Keratinocyte (primary cell): ENCODE measurements at regions not wholly inside any gene's neighbourhood (a gene's known extent, or its start where the extent isn't known, plus 50 kb on each side); places are given as distances from the start of the nearest gene placed in this dataset.

Source experiments
- DNase-seq: peaks from one replicate; pipeline ENCODE4 v3.0.0-alpha.2; 2011; ENCODE audit warnings: low read depth, missing footprints, low spot score
- FAIRE-seq: peaks from 2 replicates; lab custom pipeline; 2011; peaks lifted over from hg19 to GRCh38; lab: Jason Lieb, UNC
- H2AFZ ChIP-seq: 2 replicates; pipeline ENCODE4 v1.6.0; 2012; ENCODE audit warnings: low read length, control low read depth, inconsistent platforms; ENCODE audit not compliant: control insufficient read depth
- H3K27ac ChIP-seq: 2 replicates; pipeline ENCODE4 v1.5.1; 2011; ENCODE audit warnings: low read length; ENCODE audit not compliant: control insufficient read depth, insufficient read depth
- H3K27me3 ChIP-seq: 3 replicates; pipeline ENCODE4 v1.6.0; 2011; ENCODE audit warnings: low read length; ENCODE audit not compliant: control insufficient read depth, insufficient read depth; ENCODE audit errors: extremely low read depth
- H3K36me3 ChIP-seq, 2 experiments: 2 replicates in 1 of 2; 3 replicates in 1 of 2; pipeline ENCODE4 v1.5.1; 2011; ENCODE audit warnings: low read length in 2 of 2, mild to moderate bottlenecking in 1 of 2; ENCODE audit not compliant: control insufficient read depth in 2 of 2, insufficient read depth in 2 of 2; ENCODE audit errors: extremely low read depth in 1 of 2
- H3K4me1 ChIP-seq: 3 replicates; pipeline ENCODE4 v1.5.1; 2011; ENCODE audit warnings: low read length; ENCODE audit not compliant: control insufficient read depth, insufficient read depth; ENCODE audit errors: extremely low read depth
- H3K4me2 ChIP-seq: 3 replicates; pipeline ENCODE4 v1.6.0; 2011; ENCODE audit warnings: low read depth, low read length; ENCODE audit not compliant: control insufficient read depth, insufficient read depth; ENCODE audit errors: extremely low read depth
- H3K4me3 ChIP-seq, 3 experiments: fragments of 200-600 bp in 1 of 3; sonication (generic) in 1 of 3; 2 replicates in 2 of 3; 3 replicates in 1 of 3; pipeline ENCODE4 v1.5.1; 2011 to 2016; ENCODE audit warnings: low read length in 3 of 3, mild to moderate bottlenecking in 3 of 3, control low read depth in 2 of 3, inconsistent platforms in 1 of 3, low read depth in 1 of 3, mixed read lengths in 1 of 3, mixed run types in 1 of 3, moderate library complexity in 1 of 3; ENCODE audit not compliant: control insufficient read depth in 2 of 3, insufficient read depth in 2 of 3; ENCODE audit errors: extremely low read depth in 1 of 3
- H3K79me2 ChIP-seq: 2 replicates; pipeline ENCODE4 v1.6.0; 2012; ENCODE audit warnings: low read length; ENCODE audit not compliant: control insufficient read depth, insufficient read depth
- H3K9ac ChIP-seq: 3 replicates; pipeline ENCODE4 v1.6.0; 2011; ENCODE audit warnings: low read length; ENCODE audit not compliant: control insufficient read depth, insufficient read depth; ENCODE audit errors: extremely low read depth
- H3K9me1 ChIP-seq: 3 replicates; pipeline ENCODE4 v1.6.0; 2011; ENCODE audit warnings: low read length; ENCODE audit not compliant: control insufficient read depth, insufficient read depth; ENCODE audit errors: extremely low read depth
- H3K9me3 ChIP-seq: 2 replicates; pipeline ENCODE4 v1.5.1; 2012; ENCODE audit warnings: low read depth, low read length; ENCODE audit not compliant: control insufficient read depth
- H4K20me1 ChIP-seq: 3 replicates; pipeline ENCODE4 v1.6.0; 2011; ENCODE audit warnings: low read length; ENCODE audit not compliant: control insufficient read depth, insufficient read depth; ENCODE audit errors: extremely low read depth
- CTCF ChIP-seq, 3 experiments: IDR thresholded peaks in 1 of 3; conservative IDR thresholded peaks in 1 of 3; optimal IDR thresholded peaks in 1 of 3; 2 replicates in 2 of 3; 3 replicates in 1 of 3; pipeline versions ENCODE3 to v1.5.1; 2011; ENCODE audit warnings: low read length in 3 of 3, mild to moderate bottlenecking in 3 of 3, moderate library complexity in 2 of 3, control low read depth in 1 of 3, inconsistent platforms in 1 of 3; ENCODE audit not compliant: insufficient read depth in 2 of 3; ENCODE audit errors: extremely low read depth in 1 of 3
- EZH2 ChIP-seq: IDR thresholded peaks from one replicate; pipeline ENCODE4 v1.6.1; 2012; ENCODE audit warnings: inconsistent platforms, mild to moderate bottlenecking, low read length, moderate library complexity
- dilution Hi-C: fragments of 300-500 bp; cut with MboI; formaldehyde crosslinking; loops from one replicate; pipeline ENCODE4 v1.7.0; 2020; ENCODE audit warnings: low sequenced_read_pairs; ENCODE audit not compliant: extremely low pct_ligation_motif_present

GRCh38 chr11:28606930-28607329 lies 498.7 kb downstream of the METTL15 start:
- DNase-seq = no peak
- H3K27ac ChIP-seq = no peak overlapping the region
- H3K36me3 ChIP-seq = no peaks in the 10 kb centered on the region
- H2AFZ ChIP-seq = peak overlapping the region; percentile 62
- H3K79me2 ChIP-seq = no peaks in the 10 kb centered on the region
- no peaks in the 10 kb centered on the region for H3K27me3 ChIP-seq
- H3K9me1 ChIP-seq = no peaks in the 10 kb centered on the region
- no peak overlapping the region for H3K4me3 ChIP-seq
- no peak overlapping the region for H3K9ac ChIP-seq
- H3K4me2 ChIP-seq = no peak overlapping the region
- H3K4me1 ChIP-seq = no peaks in the 10 kb centered on the region
- FAIRE-seq = no peak
- no peaks in the 10 kb centered on the region for H4K20me1 ChIP-seq
- TF ChIP-seq EZH2 (no peak), CTCF (optimal IDR thresholded peaks at IDR 0.05 in 1 of 3, IDR thresholded peaks at IDR 0.05 in 1 of 3, conservative IDR thresholded peaks at IDR 0.05 in 1 of 3; ENCODE audit: extremely low read depth in 1 of 3, insufficient read depth in 2 of 3, low read length in 3 of 3) (no peak)
- dilution Hi-C loops = no loop called here
- H3K9me3 ChIP-seq = no peaks in the 10 kb centered on the region

GRCh38 chr11:28599656-28600055 lies 491.5 kb downstream of the METTL15 start:
- Histone ChIP-seq H4K20me1 (no peaks in the 10 kb centered on the region), H2AFZ (no peak overlapping the region), H3K79me2 (no peaks in the 10 kb centered on the region), H3K4me3 (no peak overlapping the region), H3K4me2 (no peak overlapping the region), H3K36me3 (no peaks in the 10 kb centered on the region), H3K27me3 (no peaks in the 10 kb centered on the region), H3K4me1 (no peaks in the 10 kb centered on the region), H3K9me3 (no peaks in the 10 kb centered on the region), H3K9ac (no peak overlapping the region), H3K27ac (no peak overlapping the region), H3K9me1 (no peaks in the 10 kb centered on the region)
- TF ChIP-seq CTCF (optimal IDR thresholded peaks at IDR 0.05 in 1 of 3, IDR thresholded peaks at IDR 0.05 in 1 of 3, conservative IDR thresholded peaks at IDR 0.05 in 1 of 3; ENCODE audit: extremely low read depth in 1 of 3, insufficient read depth in 2 of 3, low read length in 3 of 3) = no peak
- TF ChIP-seq EZH2 = no peak
- dilution Hi-C loops = no loop called here
- DNase-seq (no peak), FAIRE-seq (no peak)
